ENCODE measurements at regions not wholly inside any gene's neighbourhood (a gene's known extent, or its start where the extent isn't known, plus 50 kb on each side); places are given as distances from the start of the nearest gene placed in this dataset.

DNA sequence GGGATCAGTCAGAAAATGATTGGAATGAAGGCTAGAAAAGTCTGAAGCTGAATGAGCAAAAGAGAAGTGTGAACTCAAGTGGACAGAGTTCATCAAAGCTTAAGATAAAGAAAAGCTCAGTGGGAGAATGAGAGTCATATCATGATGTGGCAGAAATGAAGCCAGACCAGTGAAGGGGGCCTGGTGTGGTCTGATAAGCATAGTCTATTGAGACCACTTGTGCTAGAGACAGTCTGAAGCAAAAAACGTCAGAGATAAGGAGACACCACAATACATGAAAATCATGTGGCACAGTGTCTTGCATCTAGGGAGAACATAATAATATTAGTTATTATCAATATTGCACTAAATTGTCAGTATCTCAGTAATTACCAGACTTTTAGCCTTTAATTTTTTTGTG is 601.5 kb downstream of the UTRN start:
- TF ChIP-seq, protein P1, sequence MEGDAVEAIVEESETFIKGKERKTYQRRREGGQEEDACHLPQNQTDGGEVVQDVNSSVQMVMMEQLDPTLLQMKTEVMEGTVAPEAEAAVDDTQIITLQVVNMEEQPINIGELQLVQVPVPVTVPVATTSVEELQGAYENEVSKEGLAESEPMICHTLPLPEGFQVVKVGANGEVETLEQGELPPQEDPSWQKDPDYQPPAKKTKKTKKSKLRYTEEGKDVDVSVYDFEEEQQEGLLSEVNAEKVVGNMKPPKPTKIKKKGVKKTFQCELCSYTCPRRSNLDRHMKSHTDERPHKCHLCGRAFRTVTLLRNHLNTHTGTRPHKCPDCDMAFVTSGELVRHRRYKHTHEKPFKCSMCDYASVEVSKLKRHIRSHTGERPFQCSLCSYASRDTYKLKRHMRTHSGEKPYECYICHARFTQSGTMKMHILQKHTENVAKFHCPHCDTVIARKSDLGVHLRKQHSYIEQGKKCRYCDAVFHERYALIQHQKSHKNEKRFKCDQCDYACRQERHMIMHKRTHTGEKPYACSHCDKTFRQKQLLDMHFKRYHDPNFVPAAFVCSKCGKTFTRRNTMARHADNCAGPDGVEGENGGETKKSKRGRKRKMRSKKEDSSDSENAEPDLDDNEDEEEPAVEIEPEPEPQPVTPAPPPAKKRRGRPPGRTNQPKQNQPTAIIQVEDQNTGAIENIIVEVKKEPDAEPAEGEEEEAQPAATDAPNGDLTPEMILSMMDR (IDR thresholded peaks at IDR 0.05), result no peak
- no peak for TF ChIP-seq POLR2AphosphoS5 (IDR thresholded peaks at IDR 0.05)

All from suprapubic skin (tissue), 3 donors.